ENCODE measurements at regions not wholly inside any gene's neighbourhood (a gene's known extent, or its start where the extent isn't known, plus 50 kb on each side); places are given as distances from the start of the nearest gene placed in this dataset.

GRCh38 chr5:167861129-167861927 is 430.1 kb upstream of the WWC1 start:
- TF ChIP-seq IRF5 (IDR thresholded peaks at IDR 0.05; ENCODE audit: borderline replicate concordance): no peak
- no peak for TF ChIP-seq CTCF (IDR thresholded peaks at IDR 0.05 in 2 of 3, conservative IDR thresholded peaks at IDR 0.05 in 1 of 3; ENCODE audit: control insufficient read depth in 2 of 3, extremely low read depth in 1 of 3, insufficient read depth in 1 of 3, low read depth in 3 of 3, low read length in 3 of 3)
- no peak for TF ChIP-seq SREBF2 (IDR thresholded peaks at IDR 0.05; ENCODE audit: low read length)
- no peak for TF ChIP-seq ZNF274 (IDR thresholded peaks at IDR 0.05; ENCODE audit: insufficient read depth, insufficient read length)
- no peak for TF ChIP-seq ZBTB33 (IDR thresholded peaks at IDR 0.05)
- no peak for TF ChIP-seq POLR2AphosphoS5 (IDR thresholded peaks at IDR 0.05; ENCODE audit: low read length)
- TF ChIP-seq SP1 (IDR thresholded peaks at IDR 0.05; ENCODE audit: low read depth, low read length): no peak
- no peak for TF ChIP-seq NRF1 (conservative IDR thresholded peaks at IDR 0.05; ENCODE audit: low read depth, low read length)

Measured in GM12878 (cell line).